Panc1 (cell line): ENCODE measurements at regions not wholly inside any gene's neighbourhood (a gene's known extent, or its start where the extent isn't known, plus 50 kb on each side); places are given as distances from the start of the nearest gene placed in this dataset.

Source experiments
- POLR2AphosphoS5 ChIP-seq: IDR thresholded peaks from 2 replicates; pipeline ENCODE4 v1.6.1; 2012; ENCODE audit warnings: mild to moderate bottlenecking, low read depth, low read length, moderate library complexity
- SIN3A ChIP-seq: IDR thresholded peaks from 2 replicates; pipeline ENCODE4 v1.6.1; 2012; ENCODE audit warnings: low read depth, mild to moderate bottlenecking, low read length, moderate library complexity, borderline replicate concordance; ENCODE audit not compliant: insufficient read depth
- TCF7L2 ChIP-seq: IDR thresholded peaks from 2 replicates; pipeline ENCODE4 v1.6.1; 2011; ENCODE audit warnings: mild to moderate bottlenecking, low read depth, low read length, inconsistent platforms
- TF ChIP-seq, protein P1 (sequence below): fragments of 450-650 bp; IDR thresholded peaks from 2 replicates; pipeline ENCODE4 v1.5.1; 2017; ENCODE audit warnings: mild to moderate bottlenecking
- TF ChIP-seq, protein P2 (sequence below), 2 experiments: IDR thresholded peaks; 2 replicates each; pipeline ENCODE4 v1.6.1; 2011 to 2012; ENCODE audit warnings: low read depth in 2 of 2, control low read depth in 1 of 2, low read length in 1 of 2, mild to moderate bottlenecking in 1 of 2, moderate library complexity in 1 of 2; ENCODE audit not compliant: insufficient read depth in 1 of 2

GRCh38 chr2:108092886-108093285, 106.6 kb downstream of the SLC5A7 start:
- TF ChIP-seq, protein P1, sequence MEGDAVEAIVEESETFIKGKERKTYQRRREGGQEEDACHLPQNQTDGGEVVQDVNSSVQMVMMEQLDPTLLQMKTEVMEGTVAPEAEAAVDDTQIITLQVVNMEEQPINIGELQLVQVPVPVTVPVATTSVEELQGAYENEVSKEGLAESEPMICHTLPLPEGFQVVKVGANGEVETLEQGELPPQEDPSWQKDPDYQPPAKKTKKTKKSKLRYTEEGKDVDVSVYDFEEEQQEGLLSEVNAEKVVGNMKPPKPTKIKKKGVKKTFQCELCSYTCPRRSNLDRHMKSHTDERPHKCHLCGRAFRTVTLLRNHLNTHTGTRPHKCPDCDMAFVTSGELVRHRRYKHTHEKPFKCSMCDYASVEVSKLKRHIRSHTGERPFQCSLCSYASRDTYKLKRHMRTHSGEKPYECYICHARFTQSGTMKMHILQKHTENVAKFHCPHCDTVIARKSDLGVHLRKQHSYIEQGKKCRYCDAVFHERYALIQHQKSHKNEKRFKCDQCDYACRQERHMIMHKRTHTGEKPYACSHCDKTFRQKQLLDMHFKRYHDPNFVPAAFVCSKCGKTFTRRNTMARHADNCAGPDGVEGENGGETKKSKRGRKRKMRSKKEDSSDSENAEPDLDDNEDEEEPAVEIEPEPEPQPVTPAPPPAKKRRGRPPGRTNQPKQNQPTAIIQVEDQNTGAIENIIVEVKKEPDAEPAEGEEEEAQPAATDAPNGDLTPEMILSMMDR = no peak
- TF ChIP-seq POLR2AphosphoS5 = no peak
- TF ChIP-seq, protein P2, sequence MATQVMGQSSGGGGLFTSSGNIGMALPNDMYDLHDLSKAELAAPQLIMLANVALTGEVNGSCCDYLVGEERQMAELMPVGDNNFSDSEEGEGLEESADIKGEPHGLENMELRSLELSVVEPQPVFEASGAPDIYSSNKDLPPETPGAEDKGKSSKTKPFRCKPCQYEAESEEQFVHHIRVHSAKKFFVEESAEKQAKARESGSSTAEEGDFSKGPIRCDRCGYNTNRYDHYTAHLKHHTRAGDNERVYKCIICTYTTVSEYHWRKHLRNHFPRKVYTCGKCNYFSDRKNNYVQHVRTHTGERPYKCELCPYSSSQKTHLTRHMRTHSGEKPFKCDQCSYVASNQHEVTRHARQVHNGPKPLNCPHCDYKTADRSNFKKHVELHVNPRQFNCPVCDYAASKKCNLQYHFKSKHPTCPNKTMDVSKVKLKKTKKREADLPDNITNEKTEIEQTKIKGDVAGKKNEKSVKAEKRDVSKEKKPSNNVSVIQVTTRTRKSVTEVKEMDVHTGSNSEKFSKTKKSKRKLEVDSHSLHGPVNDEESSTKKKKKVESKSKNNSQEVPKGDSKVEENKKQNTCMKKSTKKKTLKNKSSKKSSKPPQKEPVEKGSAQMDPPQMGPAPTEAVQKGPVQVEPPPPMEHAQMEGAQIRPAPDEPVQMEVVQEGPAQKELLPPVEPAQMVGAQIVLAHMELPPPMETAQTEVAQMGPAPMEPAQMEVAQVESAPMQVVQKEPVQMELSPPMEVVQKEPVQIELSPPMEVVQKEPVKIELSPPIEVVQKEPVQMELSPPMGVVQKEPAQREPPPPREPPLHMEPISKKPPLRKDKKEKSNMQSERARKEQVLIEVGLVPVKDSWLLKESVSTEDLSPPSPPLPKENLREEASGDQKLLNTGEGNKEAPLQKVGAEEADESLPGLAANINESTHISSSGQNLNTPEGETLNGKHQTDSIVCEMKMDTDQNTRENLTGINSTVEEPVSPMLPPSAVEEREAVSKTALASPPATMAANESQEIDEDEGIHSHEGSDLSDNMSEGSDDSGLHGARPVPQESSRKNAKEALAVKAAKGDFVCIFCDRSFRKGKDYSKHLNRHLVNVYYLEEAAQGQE (IDR thresholded peaks at IDR 0.05; ENCODE audit: insufficient read depth in 1 of 2, low read depth in 2 of 2, low read length in 1 of 2) = no peak
- no peak for TF ChIP-seq TCF7L2
- TF ChIP-seq SIN3A = no peak
